ENCODE measurements at regions not wholly inside any gene's neighbourhood (a gene's known extent, or its start where the extent isn't known, plus 50 kb on each side); places are given as distances from the start of the nearest gene placed in this dataset.

- Mint-ChIP-seq H3K27ac (no peak overlapping the region), H3K36me3 (ENCODE audit: low read depth) (no peaks in the 10 kb centered on the region), H3K27me3 (peaks cover 7% of the 10 kb centered on the region), H3K9me3 (no peaks in the 10 kb centered on the region), H3K4me1 (ENCODE audit: low read depth) (peaks cover 21% of the 10 kb centered on the region), H3K4me3 (no peak overlapping the region)
Observed at GRCh38 chr22:22946131-22946530, 58.5 kb downstream of the IGLL5 start.

DNA sequence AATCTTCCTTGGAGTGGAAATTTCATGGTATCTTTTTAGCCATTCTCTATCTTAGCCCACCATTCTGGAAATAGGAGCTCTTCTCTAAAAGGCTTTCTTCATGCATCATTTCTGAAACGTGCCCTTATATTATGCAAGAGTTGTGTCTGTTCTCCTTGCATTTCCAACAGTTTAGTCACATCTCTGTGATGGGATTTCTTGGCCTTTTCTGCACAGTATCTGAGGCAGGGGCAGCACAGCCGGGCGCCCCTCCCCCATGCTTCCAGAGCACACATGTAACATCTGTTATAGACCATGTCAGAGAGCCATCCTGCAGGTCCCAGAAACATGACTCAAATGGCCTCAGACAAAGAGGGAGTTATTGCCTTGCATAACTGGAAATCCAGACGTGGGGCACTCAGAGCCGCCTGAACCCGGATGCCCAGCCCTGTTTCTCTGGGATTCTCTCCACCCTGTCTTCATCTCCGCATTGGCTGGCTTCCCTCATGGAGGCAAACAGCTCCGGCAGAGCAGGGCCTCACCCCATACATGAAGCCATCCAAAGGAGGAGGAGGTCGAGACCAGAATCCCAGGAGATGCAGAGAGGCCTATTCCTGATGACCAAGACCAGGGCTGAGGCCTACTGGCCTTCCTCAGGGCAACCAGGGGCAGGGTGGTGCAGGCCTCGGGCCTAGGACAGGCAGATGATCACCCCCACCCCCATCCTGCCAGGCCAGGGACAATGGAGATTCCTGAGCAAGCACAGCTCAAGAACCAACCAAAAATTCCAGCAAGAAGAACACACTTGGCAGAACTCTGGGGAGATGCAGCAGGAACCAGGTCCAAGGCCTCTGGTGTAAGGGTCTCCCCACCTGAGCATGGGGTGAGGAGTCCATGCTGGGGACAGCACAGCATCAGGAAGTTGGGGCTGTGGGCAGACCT, 61.3 kb downstream of the IGLL5 start:
- Mint-ChIP-seq H3K27ac (no peak overlapping the region), H3K36me3 (ENCODE audit: low read depth) (no peaks in the 10 kb centered on the region), H3K4me3 (no peak overlapping the region), H3K9me3 (no peaks in the 10 kb centered on the region), H3K27me3 (peaks cover 23% of the 10 kb centered on the region), H3K4me1 (ENCODE audit: low read depth) (peaks cover 25% of the 10 kb centered on the region)

DNA sequence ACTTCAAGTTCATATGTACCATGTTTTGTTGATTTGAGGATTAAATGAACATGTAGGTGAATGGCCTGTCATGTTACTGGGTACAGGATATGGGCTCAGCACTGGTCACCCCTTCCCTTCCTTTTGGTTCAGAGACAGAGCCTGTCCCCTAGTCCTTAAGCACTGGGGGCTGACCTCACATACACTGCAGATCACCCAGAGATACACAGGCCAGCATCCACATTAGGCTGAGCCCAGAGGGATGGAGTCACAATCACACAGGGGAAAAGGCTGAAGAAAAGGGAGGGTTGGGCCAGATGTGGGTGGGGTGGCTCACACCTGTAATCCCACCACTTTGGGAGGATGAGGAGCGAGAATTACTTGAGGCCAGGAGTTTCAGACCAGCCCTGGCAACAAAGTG, 62.3 kb downstream of the IGLL5 start:
- Mint-ChIP-seq H3K27me3 (peaks cover 29% of the 10 kb centered on the region), H3K4me1 (ENCODE audit: low read depth) (peaks cover 27% of the 10 kb centered on the region), H3K4me3 (no peak overlapping the region), H3K27ac (no peak overlapping the region), H3K36me3 (ENCODE audit: low read depth) (no peaks in the 10 kb centered on the region), H3K9me3 (no peaks in the 10 kb centered on the region)

DNA sequence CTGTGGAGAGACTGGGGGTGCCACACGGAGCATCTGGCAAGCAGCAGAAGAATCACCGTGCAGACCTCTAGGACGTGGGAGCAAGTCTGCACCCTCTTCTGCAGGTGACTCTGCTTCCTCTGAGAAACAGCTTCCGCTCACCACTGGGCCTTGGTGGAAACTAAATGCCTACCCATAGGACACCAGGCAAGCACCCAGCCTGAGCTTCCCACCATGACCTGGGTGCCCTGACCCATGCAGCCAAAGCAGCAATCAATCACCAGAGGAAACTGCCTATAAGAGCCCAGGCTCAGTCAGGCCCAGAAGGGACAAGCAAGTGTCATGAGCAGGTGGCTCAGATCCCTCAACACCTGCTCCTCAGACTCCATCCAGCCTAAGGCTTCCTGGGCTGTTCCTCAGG, 63.4 kb downstream of the IGLL5 start:
- Mint-ChIP-seq H3K4me1 (ENCODE audit: low read depth) (peaks cover 18% of the 10 kb centered on the region), H3K4me3 (no peak overlapping the region), H3K27ac (no peak overlapping the region), H3K9me3 (no peaks in the 10 kb centered on the region), H3K27me3 (peaks cover 28% of the 10 kb centered on the region), H3K36me3 (ENCODE audit: low read depth) (no peaks in the 10 kb centered on the region)

GRCh38 chr22:22952531-22953280, 65.1 kb downstream of the IGLL5 start:
- peaks cover 28% of the 10 kb centered on the region for H3K27me3 Mint-ChIP-seq
- H3K4me1 Mint-ChIP-seq (ENCODE audit: low read depth), result peaks cover 10% of the 10 kb centered on the region
- no peak overlapping the region for H3K4me3 Mint-ChIP-seq
- H3K27ac Mint-ChIP-seq, result no peak overlapping the region
- no peaks in the 10 kb centered on the region for H3K9me3 Mint-ChIP-seq
- H3K36me3 Mint-ChIP-seq (ENCODE audit: low read depth), result no peaks in the 10 kb centered on the region

GRCh38 chr22:22953791-22954190, 66.2 kb downstream of the IGLL5 start:
- Mint-ChIP-seq H3K9me3 (no peaks in the 10 kb centered on the region), H3K4me1 (ENCODE audit: low read depth) (peaks cover 10% of the 10 kb centered on the region), H3K27me3 (peaks cover 28% of the 10 kb centered on the region), H3K36me3 (ENCODE audit: low read depth) (no peaks in the 10 kb centered on the region), H3K27ac (no peak overlapping the region), H3K4me3 (no peak overlapping the region)

- Mint-ChIP-seq H3K36me3 (ENCODE audit: low read depth) (no peaks in the 10 kb centered on the region), H3K4me3 (no peak overlapping the region), H3K27ac (no peak overlapping the region), H3K9me3 (no peaks in the 10 kb centered on the region), H3K4me1 (ENCODE audit: low read depth) (peaks cover 10% of the 10 kb centered on the region), H3K27me3 (peaks cover 28% of the 10 kb centered on the region)
Observed at GRCh38 chr22:22954656-22955055, 67.0 kb downstream of the IGLL5 start.

- no peak overlapping the region for H3K4me3 Mint-ChIP-seq
- H3K27ac Mint-ChIP-seq, result no peak overlapping the region
- no peaks in the 10 kb centered on the region for H3K9me3 Mint-ChIP-seq
- H3K4me1 Mint-ChIP-seq (ENCODE audit: low read depth), result peaks cover 10% of the 10 kb centered on the region
- H3K27me3 Mint-ChIP-seq, result peaks cover 28% of the 10 kb centered on the region
- H3K36me3 Mint-ChIP-seq (ENCODE audit: low read depth), result no peaks in the 10 kb centered on the region
Observed at GRCh38 chr22:22955276-22955798, 67.7 kb downstream of the IGLL5 start.

- Mint-ChIP-seq H3K27ac (no peak overlapping the region), H3K36me3 (ENCODE audit: low read depth) (no peaks in the 10 kb centered on the region), H3K4me1 (ENCODE audit: low read depth) (peaks cover 10% of the 10 kb centered on the region), H3K4me3 (no peak overlapping the region), H3K27me3 (peaks cover 34% of the 10 kb centered on the region), H3K9me3 (peaks cover 3% of the 10 kb centered on the region)
Observed at GRCh38 chr22:22955866-22956535, 68.4 kb downstream of the IGLL5 start.

DNA sequence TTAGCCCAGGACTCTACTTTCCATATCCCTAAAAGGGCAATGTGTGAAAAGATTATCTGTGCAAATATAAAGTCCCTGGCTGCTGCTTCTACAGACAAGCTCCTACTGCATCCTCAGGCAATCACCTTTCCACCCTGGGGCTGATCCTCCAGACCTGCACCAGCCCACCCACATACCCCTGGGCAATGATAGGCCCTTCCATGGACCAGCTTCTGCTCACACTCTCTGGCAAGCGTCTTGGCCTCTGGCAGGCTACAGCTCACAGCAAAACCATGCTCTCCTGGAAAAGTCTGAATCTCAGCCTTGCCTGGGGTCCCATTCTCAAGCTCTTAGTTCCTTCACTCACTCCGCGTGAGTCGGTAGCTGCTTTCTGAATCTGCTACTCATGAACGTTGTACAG, 69.5 kb downstream of the IGLL5 start:
- H3K36me3 Mint-ChIP-seq (ENCODE audit: low read depth), result no peaks in the 10 kb centered on the region
- H3K9me3 Mint-ChIP-seq, result peaks cover 12% of the 10 kb centered on the region
- peaks cover 28% of the 10 kb centered on the region for H3K27me3 Mint-ChIP-seq
- peaks cover 7% of the 10 kb centered on the region for H3K4me1 Mint-ChIP-seq (ENCODE audit: low read depth)
- H3K4me3 Mint-ChIP-seq, result no peak overlapping the region
- H3K27ac Mint-ChIP-seq, result no peak overlapping the region

GRCh38 chr22:22958621-22959020, 71.0 kb downstream of the IGLL5 start:
- no peak overlapping the region for H3K4me3 Mint-ChIP-seq
- no peaks in the 10 kb centered on the region for H3K36me3 Mint-ChIP-seq (ENCODE audit: low read depth)
- peaks cover 12% of the 10 kb centered on the region for H3K9me3 Mint-ChIP-seq
- no peak overlapping the region for H3K27ac Mint-ChIP-seq
- peaks cover 28% of the 10 kb centered on the region for H3K27me3 Mint-ChIP-seq
- peaks cover 5% of the 10 kb centered on the region for H3K4me1 Mint-ChIP-seq (ENCODE audit: low read depth)

- Mint-ChIP-seq H3K27me3 (peaks cover 29% of the 10 kb centered on the region), H3K9me3 (peaks cover 12% of the 10 kb centered on the region), H3K4me1 (ENCODE audit: low read depth) (no peaks in the 10 kb centered on the region), H3K27ac (no peak overlapping the region), H3K4me3 (no peak overlapping the region), H3K36me3 (ENCODE audit: low read depth) (no peaks in the 10 kb centered on the region)
Observed at GRCh38 chr22:22959147-22959827, 71.7 kb downstream of the IGLL5 start.

DNA sequence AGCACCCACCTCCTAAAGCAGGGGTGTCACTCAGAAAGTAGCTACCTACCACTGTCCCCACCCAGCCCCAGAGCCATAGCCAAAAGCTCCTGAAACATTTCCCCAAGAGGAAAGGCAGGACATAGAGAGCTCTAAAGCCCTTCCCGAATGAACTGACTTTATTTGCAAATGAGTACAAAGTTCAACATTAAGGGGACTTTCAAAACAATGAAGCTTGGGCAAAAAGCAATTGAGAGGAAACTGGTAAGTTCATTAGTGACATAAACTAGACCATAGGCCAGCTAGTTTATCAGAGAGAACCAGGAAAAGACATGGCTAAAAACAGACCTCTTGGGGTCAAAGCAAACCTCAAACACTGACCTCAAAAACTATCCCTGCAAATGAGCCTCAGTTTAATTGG, 72.7 kb downstream of the IGLL5 start:
- Mint-ChIP-seq H3K9me3 (peaks cover 12% of the 10 kb centered on the region), H3K27me3 (peaks cover 32% of the 10 kb centered on the region), H3K27ac (no peak overlapping the region), H3K4me3 (no peak overlapping the region), H3K4me1 (ENCODE audit: low read depth) (no peaks in the 10 kb centered on the region), H3K36me3 (ENCODE audit: low read depth) (no peaks in the 10 kb centered on the region)

GRCh38 chr22:22961574-22961973, 74.0 kb downstream of the IGLL5 start:
- H3K4me1 Mint-ChIP-seq (ENCODE audit: low read depth), result no peaks in the 10 kb centered on the region
- H3K27ac Mint-ChIP-seq, result no peak overlapping the region
- no peaks in the 10 kb centered on the region for H3K36me3 Mint-ChIP-seq (ENCODE audit: low read depth)
- peaks cover 12% of the 10 kb centered on the region for H3K9me3 Mint-ChIP-seq
- peaks cover 38% of the 10 kb centered on the region for H3K27me3 Mint-ChIP-seq
- no peak overlapping the region for H3K4me3 Mint-ChIP-seq
